ENCODE measurements at regions not wholly inside any gene's neighbourhood (a gene's known extent, or its start where the extent isn't known, plus 50 kb on each side); places are given as distances from the start of the nearest gene placed in this dataset.
"Not testable (repeated sequence)": the region's sequence is repeated elsewhere in the genome, so short reads cannot be mapped to it uniquely, and the experiment has no call there.

DNA sequence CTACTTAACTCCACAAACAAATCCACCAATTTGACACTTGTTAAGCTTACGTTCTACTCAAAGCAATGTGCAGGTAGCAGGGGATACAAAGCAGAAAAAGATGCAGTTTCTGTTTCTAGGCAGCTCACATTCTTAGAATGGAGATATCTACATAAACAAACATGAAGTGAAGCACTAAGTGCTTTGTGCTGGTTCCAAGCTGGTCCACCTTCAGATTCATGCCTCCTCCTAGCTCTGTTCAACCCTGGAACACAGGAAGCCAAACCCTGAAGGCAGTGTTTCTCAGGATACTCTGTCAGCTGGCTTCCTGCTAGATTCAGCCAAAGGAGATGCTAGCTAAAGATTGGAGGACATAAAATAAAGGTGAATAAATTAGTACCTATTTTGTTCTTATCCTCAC lies 55.3 kb upstream of the NOL4 start:
- intact Hi-C loops (cut with DNase I): no loop called here
- DNase-seq (ENCODE audit: low spot score): no peak

GRCh38 chr18:34280653-34281052 lies 55.9 kb upstream of the NOL4 start:
- intact Hi-C loops (cut with DNase I): no loop called here
- DNase-seq (ENCODE audit: low spot score): no peak

DNA sequence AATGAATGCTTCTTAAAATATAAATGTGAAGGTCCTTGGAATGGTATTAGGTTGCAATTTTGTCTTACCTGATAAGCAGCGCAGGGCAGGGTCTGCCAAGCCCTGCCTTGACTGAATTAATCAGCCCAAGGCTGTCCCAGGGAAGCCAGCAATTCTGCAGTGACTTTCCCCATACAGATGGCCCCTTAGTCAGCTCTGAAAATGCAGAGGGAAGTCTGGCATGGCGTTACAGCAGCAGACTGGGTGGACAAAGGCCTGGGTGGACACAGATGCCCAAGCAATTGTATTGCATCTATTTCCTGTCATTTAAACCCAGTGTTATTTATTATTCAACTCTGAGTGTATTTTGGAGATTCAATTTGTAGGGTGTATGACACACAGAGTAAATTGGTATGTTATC lies 56.6 kb upstream of the NOL4 start:
- no peak for DNase-seq (ENCODE audit: low spot score)
- intact Hi-C loops (cut with DNase I): no loop called here

- no peak for DNase-seq (ENCODE audit: low spot score)
- intact Hi-C loops (cut with DNase I): no loop called here
Measured at GRCh38 chr18:34281722-34282121, 57.0 kb upstream of the NOL4 start.

GRCh38 chr18:34283506-34283905 lies 58.8 kb upstream of the NOL4 start:
- no peak for DNase-seq (ENCODE audit: low spot score)
- intact Hi-C loops (cut with DNase I): no loop called here

GRCh38 chr18:34287825-34288224 lies 63.1 kb upstream of the NOL4 start:
- DNase-seq (ENCODE audit: low spot score): no peak
- intact Hi-C loops (cut with DNase I): no loop called here

DNA sequence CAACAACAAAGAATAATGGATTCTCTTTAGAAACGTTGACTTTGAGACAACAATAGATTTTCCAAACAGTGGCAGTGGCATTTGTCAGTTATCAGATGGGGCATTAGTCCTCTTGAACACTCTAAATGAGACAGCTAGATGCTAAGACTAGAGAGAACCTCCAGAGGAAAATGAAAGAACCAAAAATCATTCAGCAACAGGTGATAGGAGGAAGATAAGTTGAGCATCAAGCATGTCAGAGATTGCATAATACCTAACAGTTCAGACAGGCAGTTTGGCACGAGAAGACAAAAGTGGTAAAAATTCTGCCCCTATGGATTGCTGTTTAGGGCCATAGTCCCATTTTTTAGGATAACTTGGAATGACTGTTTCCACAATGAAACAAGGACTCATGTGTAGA lies 67.9 kb upstream of the NOL4 start:
- no peak for DNase-seq (ENCODE audit: low spot score)
- intact Hi-C loops (cut with DNase I): no loop called here

DNA sequence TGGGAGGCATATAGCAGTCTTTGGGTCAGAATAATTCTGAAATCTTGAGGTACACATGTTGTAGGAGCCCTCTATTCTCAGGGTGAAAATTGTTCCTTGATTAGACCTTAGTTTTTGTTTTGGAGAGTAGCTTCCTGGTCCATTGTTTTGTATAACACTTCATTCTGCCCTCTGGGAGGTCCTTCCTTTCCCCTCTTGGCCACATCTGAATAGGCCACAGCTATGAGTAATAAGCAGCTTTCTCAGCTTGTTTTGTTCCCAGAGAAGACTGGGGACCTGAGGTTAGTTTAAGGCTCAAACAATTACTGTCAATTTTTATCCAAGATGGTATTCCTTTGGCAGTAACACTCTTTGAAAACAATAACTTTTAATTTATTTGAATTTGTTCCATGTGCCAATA lies 72.6 kb upstream of the NOL4 start:
- DNase-seq (ENCODE audit: low spot score): no peak
- intact Hi-C loops (cut with DNase I): no loop called here

DNA sequence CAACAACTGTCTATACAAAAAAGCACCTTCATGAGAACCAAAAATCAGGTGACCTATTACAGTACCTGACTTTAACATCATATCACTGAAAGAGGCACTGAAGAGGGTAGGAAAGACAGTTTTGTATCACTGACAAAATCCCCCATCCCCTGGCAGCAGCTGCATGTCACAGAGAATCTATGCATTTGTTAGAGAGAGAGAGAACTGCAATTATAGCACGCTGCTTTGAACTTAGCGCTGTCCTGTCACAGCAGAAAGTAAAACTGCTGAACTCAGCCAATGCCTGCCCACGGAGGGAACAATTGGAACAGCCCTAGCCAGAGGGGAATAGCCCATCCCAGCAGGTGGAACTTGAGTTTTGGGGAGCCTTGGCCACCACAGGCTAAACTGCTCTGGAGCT lies 75.1 kb upstream of the NOL4 start:
- intact Hi-C loops (cut with DNase I): no loop called here
- DNase-seq (ENCODE audit: low spot score): no peak

DNA sequence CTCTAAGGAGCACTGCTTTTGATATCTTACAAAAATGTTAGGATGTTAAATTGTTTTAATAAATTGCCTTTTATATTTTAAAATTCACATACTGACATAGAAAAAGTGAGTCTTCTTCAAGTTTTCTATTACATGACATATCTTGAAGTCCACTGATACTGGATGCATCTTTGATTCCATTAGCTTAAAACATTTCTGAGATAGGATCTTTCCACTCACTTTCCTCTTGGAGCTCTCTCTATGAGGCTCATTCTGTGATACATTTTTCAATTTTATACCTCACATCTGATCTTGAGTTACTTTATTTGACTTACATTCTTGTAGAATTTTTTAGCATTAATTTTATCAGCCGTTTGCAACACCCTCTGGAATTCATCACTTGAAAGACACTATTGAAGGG lies 86.8 kb upstream of the NOL4 start:
- intact Hi-C loops (cut with DNase I): no loop called here
- no peak for DNase-seq (ENCODE audit: low spot score)

GRCh38 chr18:34314847-34315246 lies 90.1 kb upstream of the NOL4 start:
- intact Hi-C loops (cut with DNase I): no loop called here

GRCh38 chr18:34315591-34316352 lies 91.1 kb upstream of the NOL4 start:
- no peak for DNase-seq (ENCODE audit: low spot score)
- intact Hi-C loops (cut with DNase I): no loop called here

More at GRCh38 chr18:34314847-34315246, 90.1 kb upstream of the NOL4 start:
- no peak for DNase-seq (ENCODE audit: low spot score)

DNA sequence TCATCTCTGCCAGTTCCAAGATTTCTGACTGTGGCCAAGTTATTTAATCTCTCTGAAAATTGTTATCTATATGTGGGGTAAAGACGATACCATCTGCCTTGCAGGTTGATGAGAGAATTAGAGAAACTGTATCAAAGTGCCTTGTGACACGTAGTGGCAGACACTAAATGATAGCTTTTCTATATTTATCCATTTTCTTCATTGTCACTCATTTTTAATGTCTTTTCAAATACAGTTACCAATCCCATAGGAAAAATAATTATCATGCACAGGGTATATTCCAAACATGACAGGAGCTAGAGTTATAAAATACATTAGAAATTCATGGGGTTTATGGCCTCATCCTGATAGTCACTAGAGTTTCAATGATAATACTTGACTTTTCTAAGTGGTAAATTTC lies 95.6 kb upstream of the NOL4 start:
- intact Hi-C loops (cut with DNase I): loop anchor here (5.0 kb wide), 2 partner anchors 198 to 483 kb away; no protein-coding TSS in a partner anchor

DNA sequence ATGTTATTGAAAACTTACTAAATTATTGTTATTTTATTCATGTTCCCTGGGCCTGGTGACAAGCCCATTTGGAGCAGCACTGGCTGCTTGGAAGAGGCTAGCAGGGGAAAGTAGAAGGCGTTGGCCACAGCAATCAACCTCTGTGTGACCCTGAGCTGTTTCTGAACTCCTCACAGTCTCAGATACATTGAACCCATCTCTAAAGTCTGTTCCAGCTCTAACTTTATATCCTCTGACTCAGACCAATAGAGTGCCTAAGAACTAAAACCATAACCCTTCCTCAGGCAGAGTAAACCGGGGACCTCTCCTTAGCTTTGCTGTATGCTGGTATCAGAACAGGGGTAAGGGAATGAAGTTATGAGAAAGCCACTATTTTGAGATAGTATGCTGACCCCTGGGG lies 96.4 kb upstream of the NOL4 start:
- intact Hi-C loops (cut with DNase I): loop anchor here (5.0 kb wide), 2 partner anchors 199 to 484 kb away; no protein-coding TSS in a partner anchor
- DNase-seq (ENCODE audit: low spot score): no peak

More for the DNA sequence above, 95.6 kb upstream of the NOL4 start:
- DNase-seq (ENCODE audit: low spot score): no peak

DNA sequence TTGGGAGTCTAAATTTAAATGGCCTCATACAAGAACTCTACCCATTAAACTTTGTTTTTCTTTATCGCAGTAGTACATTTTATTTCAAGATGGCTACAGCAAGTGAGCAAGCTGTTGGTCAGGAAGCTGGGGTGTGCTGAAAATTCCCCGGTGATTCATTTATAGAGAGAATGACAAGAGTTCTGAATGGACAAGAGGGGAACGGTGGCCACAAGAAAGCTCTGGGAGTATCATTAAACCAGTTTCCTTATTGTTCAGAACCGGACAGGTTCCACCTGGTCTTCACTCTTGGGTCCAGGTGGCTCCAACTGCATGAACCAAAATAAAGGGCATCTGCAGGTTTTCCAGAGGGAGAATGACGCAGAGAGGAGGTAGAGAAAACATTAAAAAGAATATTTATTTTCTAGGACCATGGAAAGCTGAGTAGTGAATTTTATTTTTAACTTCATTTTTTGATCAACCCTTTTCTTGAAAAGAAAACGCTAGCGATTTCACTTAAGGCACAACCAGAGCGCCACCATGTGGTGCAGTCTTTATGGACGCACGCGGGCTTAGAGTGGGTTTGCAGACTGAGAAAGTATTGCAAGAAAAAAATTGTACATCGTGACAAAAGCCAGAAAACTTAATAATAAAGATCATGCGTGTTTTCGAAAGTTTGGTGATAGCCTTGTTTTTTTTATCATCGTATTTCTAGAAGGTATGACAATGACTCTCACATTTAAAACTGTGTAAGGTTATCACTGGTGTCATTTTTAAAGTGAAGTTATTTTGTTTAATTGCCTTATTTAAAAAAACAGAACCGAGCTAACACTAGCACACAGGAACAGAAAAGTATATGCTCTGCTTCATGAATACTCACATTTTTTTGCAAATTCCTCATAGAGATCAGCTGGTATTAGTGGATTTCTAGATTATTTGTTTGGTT lies 97.9 kb upstream of the NOL4 start:
- DNase-seq (ENCODE audit: low spot score): no peak
- intact Hi-C loops (cut with DNase I): loop anchor here (5.0 kb wide), 2 partner anchors 200 to 485 kb away; no protein-coding TSS in a partner anchor

- intact Hi-C loops (cut with DNase I): no loop called here
- DNase-seq (ENCODE audit: low spot score): no peak
Measured at GRCh38 chr18:34329840-34330239, 105.1 kb upstream of the NOL4 start.

- DNase-seq (ENCODE audit: low spot score): no peak
- intact Hi-C loops (cut with DNase I): no loop called here
Measured at GRCh38 chr18:34330308-34330707, 105.6 kb upstream of the NOL4 start.

GRCh38 chr18:34330907-34331306 lies 106.2 kb upstream of the NOL4 start:
- intact Hi-C loops (cut with DNase I); DNase-seq (ENCODE audit: low spot score): not testable (repeated sequence)

DNA sequence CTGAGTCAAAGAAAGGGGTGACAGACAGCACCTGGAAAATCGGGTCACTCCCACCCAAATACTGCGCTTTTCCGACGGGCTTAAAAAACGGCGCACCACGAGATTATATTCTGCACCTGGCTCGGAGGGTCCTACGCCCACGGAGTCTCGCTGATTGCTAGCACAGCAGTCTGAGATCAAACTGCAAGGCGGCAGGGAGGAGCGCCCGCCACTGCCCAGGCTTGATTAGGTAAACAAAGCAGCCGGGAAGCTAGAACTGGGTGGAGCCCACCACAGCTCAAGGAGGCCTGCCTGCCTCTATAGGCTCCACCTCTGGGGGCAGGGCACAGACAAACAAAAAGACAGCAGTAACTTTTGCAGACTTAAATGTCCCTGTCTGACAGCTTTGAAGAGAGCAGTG lies 106.6 kb upstream of the NOL4 start:
- intact Hi-C loops (cut with DNase I); DNase-seq (ENCODE audit: low spot score): not testable (repeated sequence)

DNA sequence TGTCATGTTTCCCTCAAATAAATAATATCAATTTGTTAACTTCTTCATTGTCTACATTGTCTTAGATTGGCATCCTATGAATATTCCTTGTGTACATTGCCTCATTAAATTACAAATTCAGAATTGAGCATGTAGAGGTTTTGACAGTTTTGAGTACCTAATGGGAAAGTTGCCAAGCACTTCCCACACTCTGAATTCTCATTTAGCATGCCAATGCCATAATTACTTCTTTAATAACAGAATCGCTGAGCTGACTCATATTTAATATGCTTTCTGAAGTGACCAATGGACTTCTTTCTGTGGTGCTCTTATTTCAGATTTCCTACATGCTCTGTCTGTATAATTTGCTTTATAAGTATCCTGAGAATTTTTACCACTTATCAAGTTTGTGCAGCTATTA lies 114.4 kb upstream of the NOL4 start:
- DNase-seq (ENCODE audit: low spot score): no peak
- intact Hi-C loops (cut with DNase I): no loop called here

GRCh38 chr18:34342960-34343359 lies 118.2 kb upstream of the NOL4 start:
- intact Hi-C loops (cut with DNase I): no loop called here
- no peak for DNase-seq (ENCODE audit: low spot score)
